ENCODE measurements at regions not wholly inside any gene's neighbourhood (a gene's known extent, or its start where the extent isn't known, plus 50 kb on each side); places are given as distances from the start of the nearest gene placed in this dataset.

- TF ChIP-seq, protein P1, sequence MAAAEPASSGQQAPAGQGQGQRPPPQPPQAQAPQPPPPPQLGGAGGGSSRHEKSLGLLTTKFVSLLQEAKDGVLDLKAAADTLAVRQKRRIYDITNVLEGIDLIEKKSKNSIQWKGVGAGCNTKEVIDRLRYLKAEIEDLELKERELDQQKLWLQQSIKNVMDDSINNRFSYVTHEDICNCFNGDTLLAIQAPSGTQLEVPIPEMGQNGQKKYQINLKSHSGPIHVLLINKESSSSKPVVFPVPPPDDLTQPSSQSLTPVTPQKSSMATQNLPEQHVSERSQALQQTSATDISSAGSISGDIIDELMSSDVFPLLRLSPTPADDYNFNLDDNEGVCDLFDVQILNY (CRISPR knock-in tag; IDR thresholded peaks at IDR 0.05): no peak
- no peak for TF ChIP-seq SRSF7 (optimal IDR thresholded peaks at IDR 0.05; ENCODE audit: low read depth, low read length)
- TF ChIP-seq MEF2A (IDR thresholded peaks at IDR 0.05; ENCODE audit: control insufficient read depth, low read depth, low read length): no peak
These were observed 332.3 kb upstream of the PRKCQ start (continued) for GRCh38 chr10:6912424-6912823.

- Histone ChIP-seq H3K4me1 (replicated peaks in 1 of 2; ENCODE audit: control insufficient read depth in 2 of 2, insufficient read depth in 2 of 2, low read length in 2 of 2) (no peaks in the 10 kb centered on the region; a peak in 1 of 5 replicates), H4K20me1 (replicated peaks; ENCODE audit: control insufficient read depth, insufficient read depth, low read length) (no peaks in the 10 kb centered on the region), H3K9me3 (replicated peaks; ENCODE audit: control insufficient read depth, insufficient read depth, low read depth, low read length) (peaks cover 3% of the 10 kb centered on the region; the same call in 1 of the 2 replicates), H3K9me1 (ENCODE audit: control insufficient read depth, insufficient read depth, low read length) (no peaks in the 10 kb centered on the region), H3K36me3 (ENCODE audit: control insufficient read depth, insufficient read depth, low read length) (no peaks in the 10 kb centered on the region), H3K9ac (ENCODE audit: insufficient read depth in 1 of 2, low read depth in 2 of 2, low read length in 2 of 2) (no peak overlapping the region), H2AFZ (ENCODE audit: low read depth, low read length) (no peak overlapping the region), H3K27me3 (ENCODE audit: control insufficient read depth in 2 of 2, insufficient read depth in 2 of 2, low read length in 2 of 2) (peaks cover 0 to 3% of the 10 kb centered on the region in 2 experiments; a peak in 1 of 5 replicates), H3K79me2 (ENCODE audit: control insufficient read depth, insufficient read depth, low read length) (no peaks in the 10 kb centered on the region), H3K4me3 (no peak overlapping the region), H3K4me2 (ENCODE audit: insufficient read depth, low read length) (no peak overlapping the region), H3K27ac (ENCODE audit: extremely low read depth, low read depth, low read length) (no peak overlapping the region)
- TF ChIP-seq SREBF2 (CRISPR knock-in tag; IDR thresholded peaks at IDR 0.05): no peak
- no peak for TF ChIP-seq TAF9B (IDR thresholded peaks at IDR 0.05; ENCODE audit: partially characterized antibody)
- TF ChIP-seq RBM34 (IDR thresholded peaks at IDR 0.05; ENCODE audit: borderline replicate concordance, insufficient read depth, low read length): no peak
- TF ChIP-seq ZFP91 (CRISPR knock-in tag; IDR thresholded peaks at IDR 0.05): no peak
- no peak for TF ChIP-seq MCM5 (IDR thresholded peaks at IDR 0.05; ENCODE audit: low read depth)
- TF ChIP-seq MTA3 (IDR thresholded peaks at IDR 0.05; ENCODE audit: borderline replicate concordance): no peak
- TF ChIP-seq ZNF239 (CRISPR knock-in tag; IDR thresholded peaks at IDR 0.05): no peak
- DNase-seq (ENCODE audit: extremely low read depth in 1 of 4, low spot score in 3 of 4): no peak
- 14% methylated on average over 2 of the region's 2 CpGs for WGBS (ENCODE audit: insufficient coverage, low coverage, missing lambda C conversion rate)
- FAIRE-seq: no peak
- ChIA-PET CTCF (ENCODE audit: low intra/inter-chr PET ratio) (no interaction called here), POLR2A (no interaction called here)
- ATAC-seq: no peak
- in situ Hi-C loops (cut with MboI) (loop anchor here (5.0 kb wide), 1 partner anchor 510 kb away; no protein-coding TSS in a partner anchor), intact Hi-C loops (cut with micrococcal nuclease) (no loop called here)
- no TSS peak for BruUV-seq (replicated peaks)
These were observed 331.9 kb upstream of the PRKCQ start for GRCh38 chr10:6912021-6912420.
